GM21619 (cell line): ENCODE measurements at regions not wholly inside any gene's neighbourhood (a gene's known extent, or its start where the extent isn't known, plus 50 kb on each side); places are given as distances from the start of the nearest gene placed in this dataset.
"Not testable (repeated sequence)": the region's sequence is repeated elsewhere in the genome, so short reads cannot be mapped to it uniquely, and the experiment has no call there.

Experiments used
- ATAC-seq: cut with Tn5 transposase; IDR thresholded peaks from one replicate; pipeline ENCODE4 v1.9.1; 2021; ENCODE audit not compliant: unreplicated experiment

- ATAC-seq: not testable (repeated sequence)
Observed at GRCh38 chr11:38595359-38596016, 1997.5 kb upstream of the RAG2 start.

- ATAC-seq: no peak
Observed at GRCh38 chr11:38594895-38595294, 1996.9 kb upstream of the RAG2 start.

GRCh38 chr11:38593649-38594048, 1995.6 kb upstream of the RAG2 start:
- no peak for ATAC-seq

GRCh38 chr11:38582756-38583155, 1984.7 kb upstream of the RAG2 start:
- ATAC-seq: no peak

- ATAC-seq: no peak
Observed at GRCh38 chr11:38582151-38582550, 1984.1 kb upstream of the RAG2 start.

- no peak for ATAC-seq
Observed at GRCh38 chr11:38577769-38578168, 1979.7 kb upstream of the RAG2 start.

- no peak for ATAC-seq
Observed at GRCh38 chr11:38562562-38562961, 1964.5 kb upstream of the RAG2 start.

GRCh38 chr11:38553148-38553547, 1955.1 kb upstream of the RAG2 start:
- ATAC-seq: no peak

- no peak for ATAC-seq
Observed at GRCh38 chr11:38547462-38547861, 1949.4 kb upstream of the RAG2 start.

- no peak for ATAC-seq
Observed at GRCh38 chr11:38543986-38544385, 1946.0 kb upstream of the RAG2 start.

- ATAC-seq: no peak
Observed at GRCh38 chr11:38543311-38543710, 1945.3 kb upstream of the RAG2 start.

- ATAC-seq: no peak
Observed at GRCh38 chr11:38538866-38539680, 1941.0 kb upstream of the RAG2 start.

GRCh38 chr11:38530226-38530625, 1932.2 kb upstream of the RAG2 start:
- no peak for ATAC-seq

GRCh38 chr11:38524945-38525344, 1926.9 kb upstream of the RAG2 start:
- no peak for ATAC-seq

GRCh38 chr11:38517991-38518390, 1920.0 kb upstream of the RAG2 start:
- no peak for ATAC-seq

GRCh38 chr11:38512830-38513229, 1914.8 kb upstream of the RAG2 start:
- ATAC-seq: not testable (repeated sequence)

GRCh38 chr11:38510041-38510440, 1912.0 kb upstream of the RAG2 start:
- no peak for ATAC-seq

- no peak for ATAC-seq
Observed at GRCh38 chr11:38503876-38504275, 1905.8 kb upstream of the RAG2 start.

- ATAC-seq: no peak
Observed at GRCh38 chr11:38498721-38499120, 1900.7 kb upstream of the RAG2 start.

GRCh38 chr11:38491986-38492385, 1894.0 kb upstream of the RAG2 start:
- ATAC-seq: no peak

GRCh38 chr11:38481391-38481790, 1883.4 kb upstream of the RAG2 start:
- no peak for ATAC-seq

- no peak for ATAC-seq
Observed at GRCh38 chr11:38476808-38477575, 1879.0 kb upstream of the RAG2 start.
